Small intestine (tissue), 7 donors: ENCODE measurements at regions not wholly inside any gene's neighbourhood (a gene's known extent, or its start where the extent isn't known, plus 50 kb on each side); places are given as distances from the start of the nearest gene placed in this dataset.

Experiments used
- DNase-seq, 2 donors: peaks; one replicate each; pipeline versions ENCODE4 v3.0.0 to v3.0.0-alpha.2; 2013
- FAIRE-seq: peaks from 2 replicates; lab custom pipeline; 2012; peaks lifted over from hg19 to GRCh38; lab: Jason Lieb, UNC
- H3K27ac ChIP-seq, 3 donors: one replicate each; pipeline ENCODE4 v1.5.1; 2013; ENCODE audit warnings: low read length in 2 of 3, mild to moderate bottlenecking in 2 of 3, control low read depth in 1 of 3, inconsistent platforms in 1 of 3, low read depth in 1 of 3, moderate library complexity in 1 of 3
- H3K27me3 ChIP-seq, 3 donors: one replicate each; pipeline ENCODE4 v1.6.1; 2013; ENCODE audit warnings: low read length in 3 of 3, inconsistent platforms in 1 of 3; ENCODE audit not compliant: control insufficient read depth in 3 of 3, insufficient read depth in 3 of 3
- H3K36me3 ChIP-seq, 3 donors: one replicate each; pipeline ENCODE4 v1.6.1; 2013; ENCODE audit warnings: low read length in 3 of 3, inconsistent platforms in 1 of 3, low read depth in 1 of 3, mild to moderate bottlenecking in 1 of 3, moderate library complexity in 1 of 3; ENCODE audit not compliant: control insufficient read depth in 3 of 3, insufficient read depth in 2 of 3
- H3K4me1 ChIP-seq, 3 donors: one replicate each; pipeline ENCODE4 v1.6.1; 2013; ENCODE audit warnings: low read length in 2 of 3, inconsistent platforms in 1 of 3, low read depth in 1 of 3, mild to moderate bottlenecking in 1 of 3, moderate library complexity in 1 of 3; ENCODE audit not compliant: control insufficient read depth in 3 of 3, insufficient read depth in 2 of 3
- H3K4me3 ChIP-seq, 3 donors: one replicate each; pipeline ENCODE4 v1.5.1; 2013; ENCODE audit warnings: low read length in 3 of 3, control low read depth in 1 of 3, inconsistent platforms in 1 of 3, low read depth in 1 of 3, mild to moderate bottlenecking in 1 of 3, moderate library complexity in 1 of 3
- H3K9me3 ChIP-seq, 2 donors: one replicate each; pipeline ENCODE4 v1.6.1; 2013; ENCODE audit warnings: low read depth in 1 of 2, low read length in 1 of 2; ENCODE audit not compliant: control insufficient read depth in 2 of 2, insufficient read depth in 1 of 2
- WGBS, 3 donors: extraction: QIAGEN DNeasy Blood & Tissue Kit; methylation state at CpG; one replicate each; pipeline ENCODE4 v1.1.7; 2013; 5-methylcytosine and 5-hydroxymethylcytosine counted together
- donor health status: healthy with polysubstance abuse.
- donor health status: control.
- donor health status: control.
- donor health status: Bipolar disorder and iron deficiency.
- donor health status: healthy.

DNA sequence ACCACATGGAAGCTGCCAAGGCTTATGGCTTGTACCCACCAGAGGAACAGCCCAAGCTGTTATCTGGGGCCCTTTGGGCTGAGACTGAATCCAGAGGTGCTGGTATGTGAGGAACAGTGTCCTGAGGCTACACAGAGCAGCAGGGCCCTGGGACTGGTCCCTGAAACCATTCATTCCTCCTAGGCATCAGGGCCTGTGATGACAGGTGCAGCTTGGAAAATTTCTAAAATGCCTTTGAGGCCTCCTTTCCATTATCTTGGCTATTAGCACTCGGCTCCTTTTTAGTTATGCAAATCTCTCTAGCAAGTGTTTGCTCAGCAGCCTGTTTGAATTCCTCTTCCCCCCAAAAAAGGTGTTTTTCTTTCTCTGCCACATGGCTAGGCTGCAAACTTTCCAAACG, 1151.7 kb upstream of the LRRN3 start:
- Histone ChIP-seq H3K27me3 (no peaks in the 10 kb centered on the region), H3K4me1 (no peaks in the 10 kb centered on the region), H3K36me3 (no peaks in the 10 kb centered on the region), H3K27ac (no peak overlapping the region), H3K4me3 (no peak overlapping the region), H3K9me3 (peaks cover 0 to 17% of the 10 kb centered on the region in 2 donors)
- DNase-seq (no peak), FAIRE-seq (no peak)
- WGBS, 3 donors = 47 to 63% (median 50%) methylated on average over 2 of the region's 2 CpGs

DNA sequence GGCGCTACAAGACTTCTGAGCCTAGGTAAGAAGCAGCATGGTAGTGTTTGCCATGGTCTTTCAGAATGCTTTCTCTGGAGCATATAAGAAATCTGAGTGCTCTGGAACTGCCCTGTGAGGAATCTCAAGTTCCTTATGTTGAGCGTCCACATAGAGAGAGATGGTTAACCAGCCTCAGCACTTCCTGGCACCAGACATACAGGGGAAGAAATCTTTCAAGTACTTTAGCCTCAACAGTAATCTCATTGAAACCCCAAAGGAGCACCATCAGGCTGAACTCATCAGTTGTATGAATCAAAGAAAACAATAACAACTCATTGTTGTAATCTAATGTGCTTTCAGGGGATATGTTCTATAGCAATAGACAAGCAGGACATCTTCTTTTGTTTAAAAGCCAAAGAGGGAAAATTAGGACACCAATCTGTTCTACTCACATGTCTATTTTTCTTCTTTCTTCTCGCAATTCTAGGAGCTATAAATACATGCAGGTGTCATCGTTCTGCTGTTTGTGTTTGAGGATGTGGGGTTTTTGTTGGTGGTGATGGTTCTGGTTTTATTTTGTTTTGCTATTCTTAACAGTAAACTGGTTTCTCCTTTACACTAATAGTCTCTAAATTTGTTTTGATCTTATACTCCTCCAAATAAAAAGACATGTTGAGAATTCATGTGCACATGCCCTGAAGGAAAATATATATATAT, 1145.0 kb upstream of the LRRN3 start:
- H3K4me1 ChIP-seq = no peaks in the 10 kb centered on the region
- no peaks in the 10 kb centered on the region for H3K36me3 ChIP-seq
- H3K4me3 ChIP-seq = no peak overlapping the region
- no peak overlapping the region for H3K27ac ChIP-seq
- WGBS, 3 donors = 82 to 88% (median 84%) methylated on average over 4 of the region's 4 CpGs
- no peaks in the 10 kb centered on the region for H3K9me3 ChIP-seq
- FAIRE-seq (no peak), DNase-seq (no peak)
- no peaks in the 10 kb centered on the region for H3K27me3 ChIP-seq

- DNase-seq (no peak), FAIRE-seq (no peak)
- H3K36me3 ChIP-seq = no peaks in the 10 kb centered on the region
- H3K27ac ChIP-seq = no peak overlapping the region
- H3K27me3 ChIP-seq = no peaks in the 10 kb centered on the region
- H3K4me1 ChIP-seq = no peaks in the 10 kb centered on the region
- H3K4me3 ChIP-seq = no peak overlapping the region
- H3K9me3 ChIP-seq = no peaks in the 10 kb centered on the region
- 46 to 69% (median 48%) methylated on average over 2 of the region's 2 CpGs for WGBS, 3 donors
These were observed 1140.7 kb upstream of the LRRN3 start for GRCh38 chr7:109950256-109950655.

- Histone ChIP-seq H3K36me3 (no peaks in the 10 kb centered on the region), H3K4me1 (no peaks in the 10 kb centered on the region), H3K4me3 (no peak overlapping the region), H3K27ac (no peak overlapping the region), H3K9me3 (no peaks in the 10 kb centered on the region), H3K27me3 (no peaks in the 10 kb centered on the region)
- DNase-seq (no peak), FAIRE-seq (no peak)
- 39 to 68% (median 49%) methylated on average over 3 of the region's 3 CpGs for WGBS, 3 donors
These were observed 1139.9 kb upstream of the LRRN3 start for GRCh38 chr7:109950821-109951564.

GRCh38 chr7:109951565-109951928, 1139.4 kb upstream of the LRRN3 start:
- no peak for FAIRE-seq
- H3K27me3 ChIP-seq = no peaks in the 10 kb centered on the region
- no peaks in the 10 kb centered on the region for H3K36me3 ChIP-seq

GRCh38 chr7:109955986-109956385, 1134.9 kb upstream of the LRRN3 start:
- H3K4me3 ChIP-seq = no peak overlapping the region
- no peaks in the 10 kb centered on the region for H3K27me3 ChIP-seq
- peaks cover 0 to 4% of the 10 kb centered on the region in 2 donors for H3K9me3 ChIP-seq
- DNase-seq (no peak), FAIRE-seq (no peak)
- H3K27ac ChIP-seq = no peak overlapping the region
- H3K36me3 ChIP-seq = no peaks in the 10 kb centered on the region
- H3K4me1 ChIP-seq = no peaks in the 10 kb centered on the region

More at GRCh38 chr7:109951565-109951928, 1139.4 kb upstream of the LRRN3 start:
- no peak overlapping the region for H3K27ac ChIP-seq
- H3K9me3 ChIP-seq = no peaks in the 10 kb centered on the region
- WGBS, 3 donors = 69 to 84% (median 80%) methylated on average over 4 of the region's 4 CpGs
- H3K4me3 ChIP-seq = no peak overlapping the region
- DNase-seq = no peak
- H3K4me1 ChIP-seq = no peaks in the 10 kb centered on the region

DNA sequence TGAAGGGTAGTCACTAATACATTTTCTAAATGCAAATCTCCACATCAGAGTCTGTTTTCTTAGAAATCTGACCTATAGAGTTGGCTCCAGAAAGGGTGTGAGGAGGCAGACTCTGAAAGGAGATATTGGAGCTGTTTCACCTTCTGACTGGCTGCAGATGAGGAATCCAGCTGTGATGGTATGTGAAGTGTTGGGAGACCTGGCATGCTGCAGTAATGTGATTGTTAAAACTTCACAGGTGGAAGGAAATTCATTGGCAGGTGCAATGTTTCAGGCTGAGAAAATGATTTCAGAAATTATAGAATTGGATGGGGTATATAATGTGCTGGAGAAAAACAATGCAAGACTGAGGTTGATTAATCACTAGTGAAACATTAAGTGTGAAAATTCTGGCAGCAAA, 1134.0 kb upstream of the LRRN3 start:
- H3K4me1 ChIP-seq = no peaks in the 10 kb centered on the region
- H3K4me3 ChIP-seq = no peak overlapping the region
- H3K27me3 ChIP-seq = no peaks in the 10 kb centered on the region
- no peaks in the 10 kb centered on the region for H3K36me3 ChIP-seq
- H3K27ac ChIP-seq = no peak overlapping the region
- FAIRE-seq = no peak
- H3K9me3 ChIP-seq = peaks cover 0 to 4% of the 10 kb centered on the region in 2 donors
- DNase-seq = no peak

GRCh38 chr7:109963741-109964140, 1127.2 kb upstream of the LRRN3 start:
- no peaks in the 10 kb centered on the region for H3K4me1 ChIP-seq
- no peaks in the 10 kb centered on the region for H3K27me3 ChIP-seq
- H3K9me3 ChIP-seq = peaks cover 0 to 4% of the 10 kb centered on the region in 2 donors
- 60 to 89% (median 86%) methylated on average over 3 of the region's 3 CpGs for WGBS, 3 donors
- no peak for FAIRE-seq
- H3K4me3 ChIP-seq = no peak overlapping the region
- no peak for DNase-seq
- H3K27ac ChIP-seq = no peak overlapping the region
- no peaks in the 10 kb centered on the region for H3K36me3 ChIP-seq
